Muscle of arm (tissue), 1 donor: ENCODE measurements at regions not wholly inside any gene's neighbourhood (a gene's known extent, or its start where the extent isn't known, plus 50 kb on each side); places are given as distances from the start of the nearest gene placed in this dataset.
"Not testable (repeated sequence)": the region's sequence is repeated elsewhere in the genome, so short reads cannot be mapped to it uniquely, and the experiment has no call there.

Source experiments
- DNase-seq: peaks from one replicate; pipeline ENCODE4 v3.0.0-alpha.2; 2013

- no peak for DNase-seq
Observed at GRCh38 chrX:89021964-89022363, 274.9 kb downstream of the CPXCR1 start.

- no peak for DNase-seq
Observed at GRCh38 chrX:89033723-89034122, 286.7 kb downstream of the CPXCR1 start.

DNA sequence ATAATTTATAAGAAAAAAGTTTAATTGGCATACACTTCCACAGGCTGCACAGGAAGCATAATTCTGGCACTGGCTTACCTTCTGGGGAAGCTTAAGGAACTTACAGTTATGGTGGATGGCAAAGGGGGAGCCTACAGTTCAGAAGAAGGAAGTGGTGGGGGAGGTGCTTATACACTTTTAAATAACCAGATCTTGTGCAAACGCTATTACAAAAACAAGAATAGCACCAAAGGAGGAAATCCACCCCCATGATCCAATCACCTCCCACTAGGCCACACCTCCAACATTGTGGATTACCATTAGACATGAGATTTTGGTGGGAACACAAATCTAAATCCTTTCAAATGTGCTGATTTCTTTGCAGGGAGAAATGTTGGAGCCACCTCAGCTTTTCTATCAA, 287.7 kb downstream of the CPXCR1 start:
- DNase-seq = no peak

- DNase-seq = no peak
Observed at GRCh38 chrX:89053223-89053622, 306.2 kb downstream of the CPXCR1 start.

- DNase-seq = not testable (repeated sequence)
Observed at GRCh38 chrX:89099587-89099986, 352.6 kb downstream of the CPXCR1 start.

GRCh38 chrX:89124985-89125384, 378.0 kb downstream of the CPXCR1 start:
- DNase-seq = no peak
